Stomach (tissue), 8 donors: ENCODE measurements at regions not wholly inside any gene's neighbourhood (a gene's known extent, or its start where the extent isn't known, plus 50 kb on each side); places are given as distances from the start of the nearest gene placed in this dataset.

ENCODE experiments used
- DNase-seq, 2 donors: peaks; one replicate each; pipeline versions ENCODE4 v3.0.0 to v3.0.0-alpha.2; 2013 to 2019
- H3K27ac ChIP-seq, 5 donors: fragments of 200-600 bp in 4 of 5; sonication (generic) in 4 of 5; one replicate each; pipeline ENCODE4 v1.5.1; 2013 to 2019; ENCODE audit warnings: mild to moderate bottlenecking in 1 of 5, moderate library complexity in 1 of 5
- H3K27me3 ChIP-seq, 3 donors: fragments of 200-600 bp; sonication (generic); one replicate each; pipeline ENCODE4 v1.5.1; 2017 to 2019; ENCODE audit warnings: mixed run types in 1 of 3
- H3K36me3 ChIP-seq, 4 donors: fragments of 200-600 bp; sonication (generic); 1 replicate in 3 of 4; 2 replicates in 1 of 4; pipeline ENCODE4 v1.5.1; 2016 to 2019
- H3K4me1 ChIP-seq, 4 donors: fragments of 200-600 bp; sonication (generic); one replicate each; pipeline ENCODE4 v1.5.1; 2016 to 2019
- H3K4me3 ChIP-seq, 4 donors: fragments of 200-600 bp; sonication (generic) in 3 of 4; one replicate each; pipeline ENCODE4 v1.5.1; 2016 to 2019; ENCODE audit warnings: mild to moderate bottlenecking in 1 of 4
- H3K9me3 ChIP-seq, 4 donors: fragments of 200-600 bp; sonication (generic); one replicate each; pipeline ENCODE4 v1.5.1; 2016 to 2019
- EP300 ChIP-seq: sonication (generic); formaldehyde crosslinking; IDR thresholded peaks from one replicate; pipeline ENCODE4 v1.6.1; 2017; ENCODE audit warnings: antibody characterized with exemption
- POLR2A ChIP-seq, 4 donors: fragments of 450-650 bp; IDR thresholded peaks; one replicate each; pipeline ENCODE4 v1.6.1; 2016; ENCODE audit warnings: antibody characterized with exemption in 4 of 4, control low read depth in 2 of 4, mild to moderate bottlenecking in 1 of 4, moderate library complexity in 1 of 4
- POLR2AphosphoS5 ChIP-seq, 3 donors: sonication (generic); formaldehyde crosslinking; IDR thresholded peaks; one replicate each; pipeline ENCODE4 v1.6.1; 2016; ENCODE audit warnings: antibody characterized with exemption in 3 of 3
- WGBS, 5 donors: extraction: QIAGEN DNeasy Blood & Tissue Kit in 3 of 5; methylation state at CpG; one replicate each; pipeline versions ENCODE4 v1.1.5 to v1.1.7; 2013 to 2018; 5-methylcytosine and 5-hydroxymethylcytosine counted together
- intact Hi-C: fragments of 100-400 bp; cut with DNase I; formaldehyde crosslinking; loops from one replicate; pipeline ENCODE4 v1.15.1; 2023; ENCODE audit warnings: low total_unique reads
- TF ChIP-seq, protein P1 (sequence below), 7 experiments: fragments of 450-650 bp in 4 of 7; fragments of 200-600 bp in 3 of 7; sonication (generic) in 3 of 7; IDR thresholded peaks; one replicate each; pipeline ENCODE4 v1.5.1; 2016 to 2019; ENCODE audit warnings: antibody characterized with exemption in 7 of 7, control low read depth in 2 of 7, mild to moderate bottlenecking in 1 of 7
- donor health status: healthy with polysubstance abuse.
- donor health status: Bipolar disorder and iron deficiency.
- donor health status: healthy.

- H3K4me3 ChIP-seq, result no peak overlapping the region
- no peak for DNase-seq
- 23 to 38% (median 33%) methylated on average over 11 to 15 of the region's 15 CpGs for WGBS, 5 donors
- peaks cover 0 to 34% (median 14%) of the 10 kb centered on the region in 3 donors for H3K27me3 ChIP-seq
- no peaks in the 10 kb centered on the region for H3K36me3 ChIP-seq
- no peak for TF ChIP-seq EP300
- no peak for TF ChIP-seq POLR2AphosphoS5 (IDR thresholded peaks at IDR 0.05)
- no peak for TF ChIP-seq POLR2A (IDR thresholded peaks at IDR 0.05)
- TF ChIP-seq, protein P1, sequence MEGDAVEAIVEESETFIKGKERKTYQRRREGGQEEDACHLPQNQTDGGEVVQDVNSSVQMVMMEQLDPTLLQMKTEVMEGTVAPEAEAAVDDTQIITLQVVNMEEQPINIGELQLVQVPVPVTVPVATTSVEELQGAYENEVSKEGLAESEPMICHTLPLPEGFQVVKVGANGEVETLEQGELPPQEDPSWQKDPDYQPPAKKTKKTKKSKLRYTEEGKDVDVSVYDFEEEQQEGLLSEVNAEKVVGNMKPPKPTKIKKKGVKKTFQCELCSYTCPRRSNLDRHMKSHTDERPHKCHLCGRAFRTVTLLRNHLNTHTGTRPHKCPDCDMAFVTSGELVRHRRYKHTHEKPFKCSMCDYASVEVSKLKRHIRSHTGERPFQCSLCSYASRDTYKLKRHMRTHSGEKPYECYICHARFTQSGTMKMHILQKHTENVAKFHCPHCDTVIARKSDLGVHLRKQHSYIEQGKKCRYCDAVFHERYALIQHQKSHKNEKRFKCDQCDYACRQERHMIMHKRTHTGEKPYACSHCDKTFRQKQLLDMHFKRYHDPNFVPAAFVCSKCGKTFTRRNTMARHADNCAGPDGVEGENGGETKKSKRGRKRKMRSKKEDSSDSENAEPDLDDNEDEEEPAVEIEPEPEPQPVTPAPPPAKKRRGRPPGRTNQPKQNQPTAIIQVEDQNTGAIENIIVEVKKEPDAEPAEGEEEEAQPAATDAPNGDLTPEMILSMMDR (IDR thresholded peaks at IDR 0.05), result no peak
- no peaks in the 10 kb centered on the region for H3K9me3 ChIP-seq
- H3K4me1 ChIP-seq, result no peaks in the 10 kb centered on the region
- intact Hi-C loops, result no loop called here
- H3K27ac ChIP-seq, result no peak overlapping the region
These were observed 67.7 kb upstream of the HMX1 start for GRCh38 chr4:8939160-8939839.

DNA sequence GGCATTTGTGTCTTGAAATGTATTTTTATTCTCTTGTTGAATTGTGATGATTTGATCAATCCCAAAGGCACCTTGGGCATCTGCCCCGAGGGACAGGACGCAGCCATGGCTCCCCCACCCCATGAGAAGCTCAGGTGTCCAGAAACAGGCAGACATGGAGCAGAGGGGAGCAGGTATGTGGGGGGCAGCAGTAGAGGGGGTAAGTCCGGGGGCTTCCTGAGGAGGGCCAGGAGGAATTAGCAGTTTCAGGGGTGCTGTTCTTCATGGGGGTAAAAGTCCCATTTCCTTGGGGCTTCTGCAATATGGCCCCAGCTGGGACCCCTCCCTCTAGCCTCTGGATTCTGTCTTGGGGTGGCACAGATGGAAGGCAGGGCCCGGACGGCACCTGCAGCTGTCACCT is 67.0 kb upstream of the HMX1 start:
- Histone ChIP-seq H3K9me3 (peaks cover 0 to 3% (median 0%) of the 10 kb centered on the region in 4 donors), H3K27ac (no peak overlapping the region), H3K4me3 (no peak overlapping the region), H3K4me1 (no peaks in the 10 kb centered on the region), H3K36me3 (no peaks in the 10 kb centered on the region), H3K27me3 (peaks cover 0 to 34% (median 14%) of the 10 kb centered on the region in 3 donors)
- 66 to 72% (median 67%) methylated on average over 3 to 5 of the region's 5 CpGs for WGBS, 5 donors
- TF ChIP-seq EP300 (no peak), POLR2AphosphoS5 (IDR thresholded peaks at IDR 0.05) (no peak), POLR2A (IDR thresholded peaks at IDR 0.05) (no peak)
- TF ChIP-seq, protein P1 (IDR thresholded peaks at IDR 0.05), result no peak
- no peak for DNase-seq
- intact Hi-C loops, result no loop called here

- 74 to 86% (median 83%) methylated on average over 8 of the region's 8 CpGs for WGBS, 5 donors
- H3K9me3 ChIP-seq, result peaks cover 0 to 7% (median 1%) of the 10 kb centered on the region in 4 donors
- DNase-seq, result no peak
- no peaks in the 10 kb centered on the region for H3K36me3 ChIP-seq
- no peak overlapping the region for H3K27ac ChIP-seq
- intact Hi-C loops, result no loop called here
- TF ChIP-seq POLR2AphosphoS5 (IDR thresholded peaks at IDR 0.05) (no peak), EP300 (no peak), POLR2A (IDR thresholded peaks at IDR 0.05) (no peak)
- TF ChIP-seq, protein P1 (IDR thresholded peaks at IDR 0.05), result no peak
- H3K27me3 ChIP-seq, result peaks cover 0 to 34% (median 14%) of the 10 kb centered on the region in 3 donors
- no peak overlapping the region for H3K4me3 ChIP-seq
- no peaks in the 10 kb centered on the region for H3K4me1 ChIP-seq
These were observed 66.5 kb upstream of the HMX1 start for GRCh38 chr4:8938137-8938536.

DNA sequence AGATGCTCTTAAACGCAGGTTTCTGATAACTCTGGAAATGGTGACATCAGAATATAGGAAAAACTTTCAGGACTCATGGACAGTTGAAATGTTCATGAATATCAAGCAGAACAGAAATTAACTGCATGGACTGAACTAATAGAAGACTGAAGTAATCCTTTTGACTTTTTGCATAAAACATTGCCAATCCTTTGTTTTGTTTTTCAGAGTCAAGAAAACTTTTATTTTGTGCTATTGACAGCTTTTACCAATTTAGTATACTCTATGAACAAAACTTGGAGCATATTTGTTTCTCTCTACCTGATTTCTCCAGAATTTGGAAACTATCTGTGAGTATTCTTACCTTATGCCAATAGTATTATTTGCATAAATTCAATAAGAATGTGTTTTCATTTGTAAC is 61.2 kb upstream of the HMX1 start:
- Histone ChIP-seq H3K9me3 (peaks cover 0 to 15% (median 8%) of the 10 kb centered on the region in 4 donors), H3K4me1 (no peaks in the 10 kb centered on the region), H3K27me3 (no peaks in the 10 kb centered on the region), H3K4me3 (no peak overlapping the region), H3K27ac (no peak overlapping the region), H3K36me3 (no peaks in the 10 kb centered on the region)
- no peak for DNase-seq
- WGBS, 5 donors, result 49 to 90% (median 74%) methylated on average over 1 of the region's 1 CpG
- intact Hi-C loops, result no loop called here
- TF ChIP-seq POLR2A (IDR thresholded peaks at IDR 0.05) (no peak), POLR2AphosphoS5 (IDR thresholded peaks at IDR 0.05) (no peak)
- TF ChIP-seq, protein P1 (IDR thresholded peaks at IDR 0.05), result no peak
